ENCODE measurements at regions not wholly inside any gene's neighbourhood (a gene's known extent, or its start where the extent isn't known, plus 50 kb on each side); places are given as distances from the start of the nearest gene placed in this dataset.
A peak's percentile ranks its signal among the peaks of the same experiment; 100 is the strongest.
"Not testable (repeated sequence)": the region's sequence is repeated elsewhere in the genome, so short reads cannot be mapped to it uniquely, and the experiment has no call there.

GRCh38 chr6:92681401-92681800 is 738.0 kb downstream of the EPHA7 start:
- Histone ChIP-seq H3K4me2 (ENCODE audit: low read length) (no peak overlapping the region), H3K9me2 (ENCODE audit: insufficient read depth, low read length) (no peaks in the 10 kb centered on the region), H3K27me3 (ENCODE audit: insufficient read depth, low read depth, low read length) (no peaks in the 10 kb centered on the region), H3K79me2 (replicated peaks; ENCODE audit: insufficient read depth, low read length) (no peaks in the 10 kb centered on the region), H3K9me3 (ENCODE audit: low read length) (peaks cover 3% of the 10 kb centered on the region), H3F3A (ENCODE audit: insufficient read depth, low read length, poor library complexity, severe bottlenecking) (no peaks in the 10 kb centered on the region), H3K36me3 (ENCODE audit: insufficient read depth, low read length) (no peaks in the 10 kb centered on the region), H3K4me3 (ENCODE audit: low read length) (no peak overlapping the region), H3K27ac (ENCODE audit: low read length) (no peak overlapping the region), H3K9ac (ENCODE audit: low read length) (no peak overlapping the region), H2AFZ (ENCODE audit: low read depth, low read length) (no peak overlapping the region), H4K20me1 (ENCODE audit: insufficient read depth) (no peaks in the 10 kb centered on the region)
- TF ChIP-seq TAF1 (IDR thresholded peaks at IDR 0.05; ENCODE audit: low read depth) (no peak), MXI1 (conservative IDR thresholded peaks at IDR 0.05; ENCODE audit: poor library complexity, severe bottlenecking) (no peak), CTCF (IDR thresholded peaks at IDR 0.05; ENCODE audit: poor library complexity, severe bottlenecking) (no peak), EZH2 (IDR thresholded peaks at IDR 0.05; ENCODE audit: borderline replicate concordance, insufficient read depth, low read length, poor library complexity, severe bottlenecking) (no peak), RAD21 (conservative IDR thresholded peaks at IDR 0.05) (no peak), SMC3 (conservative IDR thresholded peaks at IDR 0.05; ENCODE audit: poor library complexity) (no peak), EP300 (conservative IDR thresholded peaks at IDR 0.05; ENCODE audit: poor library complexity, severe bottlenecking) (no peak)

GRCh38 chr6:92671462-92671861 is 747.9 kb downstream of the EPHA7 start:
- not testable (repeated sequence) for H3K27me3 ChIP-seq (ENCODE audit: insufficient read depth, low read depth, low read length); H3K79me2 ChIP-seq (replicated peaks; ENCODE audit: insufficient read depth, low read length); H3K4me2 ChIP-seq (ENCODE audit: low read length); H2AFZ ChIP-seq (ENCODE audit: low read depth, low read length); H3K36me3 ChIP-seq (ENCODE audit: insufficient read depth, low read length); H3K9ac ChIP-seq (ENCODE audit: low read length); H3K9me2 ChIP-seq (ENCODE audit: insufficient read depth, low read length); H3K9me3 ChIP-seq (ENCODE audit: low read length); H4K20me1 ChIP-seq (ENCODE audit: insufficient read depth); H3K27ac ChIP-seq (ENCODE audit: low read length); H3F3A ChIP-seq (ENCODE audit: insufficient read depth, low read length, poor library complexity, severe bottlenecking); H3K4me3 ChIP-seq (ENCODE audit: low read length)

- Histone ChIP-seq H3K9ac (ENCODE audit: low read length) (no peak overlapping the region), H3K79me2 (replicated peaks; ENCODE audit: insufficient read depth, low read length) (no peaks in the 10 kb centered on the region), H3K27me3 (ENCODE audit: insufficient read depth, low read depth, low read length) (no peaks in the 10 kb centered on the region), H2AFZ (ENCODE audit: low read depth, low read length) (no peak overlapping the region), H3K4me2 (ENCODE audit: low read length) (no peak overlapping the region), H3K9me2 (ENCODE audit: insufficient read depth, low read length) (no peaks in the 10 kb centered on the region), H3K36me3 (ENCODE audit: insufficient read depth, low read length) (no peaks in the 10 kb centered on the region), H4K20me1 (ENCODE audit: insufficient read depth) (no peaks in the 10 kb centered on the region), H3K4me3 (ENCODE audit: low read length) (no peak overlapping the region), H3K27ac (ENCODE audit: low read length) (no peak overlapping the region), H3F3A (ENCODE audit: insufficient read depth, low read length, poor library complexity, severe bottlenecking) (no peaks in the 10 kb centered on the region), H3K9me3 (ENCODE audit: low read length) (no peaks in the 10 kb centered on the region)
- no peak for TF ChIP-seq REST (IDR thresholded peaks at IDR 0.05; ENCODE audit: borderline replicate concordance)
- TF ChIP-seq POLR2AphosphoS5 (IDR thresholded peaks at IDR 0.05): peak; percentile 32
Observed at GRCh38 chr6:92667843-92668242, 751.5 kb downstream of the EPHA7 start.
